SK-N-MC (cell line): ENCODE measurements at regions not wholly inside any gene's neighbourhood (a gene's known extent, or its start where the extent isn't known, plus 50 kb on each side); places are given as distances from the start of the nearest gene placed in this dataset.

ENCODE experiments used
- EZH2 ChIP-seq: fragments of 200-600 bp; sonication (generic); IDR thresholded peaks from one replicate; pipeline ENCODE4 v1.6.1; 2017; ENCODE audit warnings: antibody characterized with exemption
- POLR2AphosphoS5 ChIP-seq: IDR thresholded peaks from 2 replicates; pipeline ENCODE4 v1.6.1; 2012; ENCODE audit warnings: mild to moderate bottlenecking, low read depth, low read length, borderline replicate concordance

GRCh38 chr5:114101153-114101552 is 260.7 kb upstream of the KCNN2 start:
- TF ChIP-seq EZH2 = no peak
- TF ChIP-seq POLR2AphosphoS5 = no peak
